ENCODE measurements at regions not wholly inside any gene's neighbourhood (a gene's known extent, or its start where the extent isn't known, plus 50 kb on each side); places are given as distances from the start of the nearest gene placed in this dataset.
"Not testable (repeated sequence)": the region's sequence is repeated elsewhere in the genome, so short reads cannot be mapped to it uniquely, and the experiment has no call there.

DNA sequence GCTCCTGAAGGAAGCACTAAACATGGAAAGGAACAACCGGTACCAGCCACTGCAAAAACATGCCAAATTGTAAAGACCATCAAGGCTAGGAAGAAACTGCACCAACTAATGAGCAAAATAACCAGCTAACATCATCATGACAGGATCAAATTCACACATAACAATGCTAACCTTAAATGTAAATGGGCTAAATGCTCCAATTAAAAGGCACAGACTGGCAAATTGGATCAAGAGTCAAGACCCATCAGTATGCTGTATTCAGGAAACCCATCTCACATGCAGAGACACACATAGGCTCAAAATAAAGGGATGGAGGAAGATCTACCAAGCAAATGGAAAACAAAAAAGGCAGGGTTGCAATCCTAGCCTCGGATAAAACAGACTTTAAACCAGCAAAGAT, 77.0 kb upstream of the ST3GAL5 start:
- TF ChIP-seq EZH2 (IDR thresholded peaks at IDR 0.05; ENCODE audit: insufficient read depth, poor library complexity, severe bottlenecking); EZH2phosphoT487 (IDR thresholded peaks at IDR 0.05; ENCODE audit: insufficient read depth, low read depth): not testable (repeated sequence)

All from GM23248 (cell line).